ENCODE measurements at regions not wholly inside any gene's neighbourhood (a gene's known extent, or its start where the extent isn't known, plus 50 kb on each side); places are given as distances from the start of the nearest gene placed in this dataset.

GRCh38 chr2:78351208-78351607, 674.3 kb upstream of the REG3G start:
- Histone ChIP-seq H2BK15ac (ENCODE audit: low read depth, low read length) (no peak overlapping the region), H2BK120ac (ENCODE audit: low read depth, low read length) (no peak overlapping the region), H3K23ac (ENCODE audit: low read depth, low read length) (no peak overlapping the region), H3K9me3 (ENCODE audit: control insufficient read depth, insufficient read depth, low read length) (peaks cover 2% of the 10 kb centered on the region; the same call in 1 of the 2 replicates), H2AFZ (replicated peaks; ENCODE audit: low read length, poor library complexity) (no peak overlapping the region), H2AK5ac (ENCODE audit: low read depth, low read length) (no peak overlapping the region), H3K27me3 (ENCODE audit: control insufficient read depth, insufficient read depth, low read length) (no peaks in the 10 kb centered on the region), H2BK20ac (ENCODE audit: low read depth, low read length) (no peak overlapping the region), H3K4me1 (ENCODE audit: control insufficient read depth, insufficient read depth, low read length) (no peaks in the 10 kb centered on the region), H3K36me3 (ENCODE audit: control insufficient read depth, insufficient read depth, low read length) (no peaks in the 10 kb centered on the region), H3K4ac (ENCODE audit: low read depth, low read length) (no peak overlapping the region), H3K18ac (ENCODE audit: low read depth, low read length) (no peak overlapping the region), H4K91ac (ENCODE audit: insufficient read depth, low read depth, low read length) (no peak overlapping the region), H3K27ac (ENCODE audit: insufficient read depth, low read length) (no peak overlapping the region), H3K56ac (ENCODE audit: extremely low read depth, insufficient read depth, low read length) (no peak overlapping the region), H4K20me1 (ENCODE audit: insufficient read depth, low read length) (no peaks in the 10 kb centered on the region), H2BK5ac (ENCODE audit: low read depth, low read length, poor library complexity, severe bottlenecking) (no peak overlapping the region), H4K5ac (ENCODE audit: low read depth, low read length) (no peak overlapping the region), H4K8ac (ENCODE audit: low read depth in 2 of 2, low read length in 2 of 2) (no peak overlapping the region), H3K4me2 (ENCODE audit: low read depth, low read length) (no peak overlapping the region), H3K14ac (replicated peaks; ENCODE audit: low read depth, low read length) (no peak overlapping the region), H3K9me1 (ENCODE audit: insufficient read depth, low read length) (no peaks in the 10 kb centered on the region), H2AK9ac (replicated peaks; ENCODE audit: low read depth, low read length, poor library complexity) (no peak overlapping the region), H3K9ac (ENCODE audit: low read depth, low read length) (no peak overlapping the region), H3K79me1 (ENCODE audit: low read depth in 1 of 2, low read length in 2 of 2) (no peaks in the 10 kb centered on the region), H3K4me3 (ENCODE audit: insufficient read depth, low read depth, low read length) (no peak overlapping the region)
- TF ChIP-seq USF2 (IDR thresholded peaks at IDR 0.05; ENCODE audit: low read depth, low read length) (no peak), RFX5 (IDR thresholded peaks at IDR 0.05; ENCODE audit: low read depth, low read length) (no peak), NFE2L2 (IDR thresholded peaks at IDR 0.05; ENCODE audit: low read depth, low read length) (no peak), CHD1 (IDR thresholded peaks at IDR 0.05; ENCODE audit: low read depth, low read length) (no peak), MAFK (IDR thresholded peaks at IDR 0.05; ENCODE audit: low read depth, low read length) (no peak), CTCF (conservative IDR thresholded peaks at IDR 0.05; ENCODE audit: low read depth, low read length) (no peak), ELK1 (IDR thresholded peaks at IDR 0.05; ENCODE audit: borderline replicate concordance, low read depth, low read length) (no peak)
- no peak for DNase-seq
- dilution Hi-C loops (cut with HindIII; ENCODE audit: low sequenced_read_pairs, unreplicated experiment), result no loop called here
- intact Hi-C loops (cut with micrococcal nuclease), result no loop called here
- BruUV-seq (replicated peaks), result no TSS peak
- ATAC-seq (ENCODE audit: low read depth), result no peak
- in situ Hi-C loops (cut with MboI; ENCODE audit: low sequenced_read_pairs), result no loop called here
- CTCF ChIA-PET, result no interaction called here
- WGBS, 2 experiments (ENCODE audit: extremely low coverage in 2 of 2, insufficient read length in 1 of 2), result no CpG with 5 or more reads among the region's 3 CpGs
- POLR2A ChIA-PET (ENCODE audit: unreplicated experiment), result no interaction called here

Measured in IMR-90 (cell line).